H1 (cell line): ENCODE measurements at regions not wholly inside any gene's neighbourhood (a gene's known extent, or its start where the extent isn't known, plus 50 kb on each side); places are given as distances from the start of the nearest gene placed in this dataset.

ENCODE experiments used
- CTCF ChIA-PET: fragments of 300-600 bp; sonication (Branson Sonifier 250); formaldehyde crosslinking; loops from one replicate; lab custom pipeline; 2021; ENCODE audit not compliant: partially characterized antibody; lab: Charles Lee
- POLR2A ChIA-PET: fragments of 300-600 bp; sonication (Branson Sonifier 250); formaldehyde crosslinking; loops from one replicate; lab custom pipeline; 2021; ENCODE audit warnings: inconsistent platforms; ENCODE audit not compliant: partially characterized antibody; lab: Charles Lee
- DNase-seq, 2 experiments: peaks; one replicate each; pipeline versions ENCODE4 v3.0.0 to v3.0.0-alpha.2; 2010 to 2022; ENCODE audit warnings: low spot score in 2 of 2, low read depth in 1 of 2, mixed read lengths in 1 of 2
- FAIRE-seq: peaks from 2 replicates; lab custom pipeline; 2011; peaks lifted over from hg19 to GRCh38; lab: Jason Lieb, UNC
- H2AFZ ChIP-seq: 2 replicates; pipeline ENCODE4 v1.8.1; 2012; ENCODE audit warnings: low read length, inconsistent platforms
- H2AK5ac ChIP-seq: 2 replicates; pipeline ENCODE4 v1.6.1; 2013; ENCODE audit warnings: low read depth, low read length
- H2BK120ac ChIP-seq: replicated peaks from 2 replicates; pipeline ENCODE3; 2013; ENCODE audit warnings: low read depth, low read length, inconsistent platforms
- H2BK12ac ChIP-seq: 2 replicates; pipeline ENCODE4 v1.6.1; 2013; ENCODE audit warnings: low read depth, low read length
- H2BK15ac ChIP-seq: 2 replicates; pipeline ENCODE4 v1.6.1; 2013; ENCODE audit warnings: low read length
- H2BK20ac ChIP-seq: 2 replicates; pipeline ENCODE4 v1.6.1; 2013; ENCODE audit warnings: low read length
- H2BK5ac ChIP-seq: 2 replicates; pipeline ENCODE4 v1.6.1; 2013; ENCODE audit warnings: low read depth, low read length
- H3K14ac ChIP-seq: 2 replicates; pipeline ENCODE4 v1.6.1; 2013; ENCODE audit warnings: inconsistent platforms; ENCODE audit not compliant: insufficient read length
- H3K18ac ChIP-seq: 2 replicates; pipeline ENCODE4 v1.6.1; 2013; ENCODE audit warnings: low read length; ENCODE audit errors: extremely low read depth
- H3K23ac ChIP-seq: 2 replicates; pipeline ENCODE4 v1.6.1; 2013; ENCODE audit warnings: inconsistent platforms; ENCODE audit not compliant: insufficient read length
- H3K23me2 ChIP-seq: 2 replicates; pipeline ENCODE4 v1.6.1; 2013; ENCODE audit warnings: low read depth, low read length
- H3K27ac ChIP-seq: 2 replicates; pipeline ENCODE4 v1.6.1; 2011; ENCODE audit warnings: low read depth, low read length, inconsistent platforms
- H3K27me3 ChIP-seq, 4 experiments: replicated peaks in 1 of 4; 1 replicate in 1 of 4; 2 replicates in 3 of 4; pipeline versions ENCODE4 v1.6.1 to v1.8.1; 2011 to 2013; ENCODE audit warnings: low read length in 3 of 4, mild to moderate bottlenecking in 3 of 4, inconsistent platforms in 2 of 4, mixed read lengths in 2 of 4, moderate library complexity in 1 of 4; ENCODE audit not compliant: control insufficient read depth in 3 of 4, insufficient read depth in 3 of 4; ENCODE audit errors: extremely low read depth in 1 of 4
- H3K36me3 ChIP-seq, 4 experiments: 2 replicates each; pipeline versions ENCODE4 v1.6.1 to v1.8.1; 2011 to 2013; ENCODE audit warnings: mild to moderate bottlenecking in 4 of 4, low read length in 3 of 4, moderate library complexity in 2 of 4, control low read depth in 1 of 4, inconsistent platforms in 1 of 4; ENCODE audit not compliant: insufficient read depth in 4 of 4, control insufficient read depth in 2 of 4
- H3K4ac ChIP-seq: replicated peaks from 2 replicates; pipeline ENCODE3; 2013; ENCODE audit warnings: low read length, low read depth, mixed read lengths, inconsistent platforms; ENCODE audit not compliant: insufficient read length
- H3K4me1 ChIP-seq, 4 experiments: replicated peaks in 1 of 4; 1 replicate in 1 of 4; 2 replicates in 3 of 4; pipeline versions ENCODE4 v1.6.1 to v1.8.1; 2011 to 2013; ENCODE audit warnings: low read length in 3 of 4, inconsistent platforms in 2 of 4, mixed read lengths in 1 of 4; ENCODE audit not compliant: insufficient read depth in 4 of 4, control insufficient read depth in 3 of 4
- H3K4me2 ChIP-seq, 2 experiments: 2 replicates each; pipeline versions ENCODE4 v1.6.1 to v1.8.1; 2011 to 2013; ENCODE audit warnings: low read depth in 2 of 2, low read length in 2 of 2, control low read depth in 1 of 2, inconsistent platforms in 1 of 2, mild to moderate bottlenecking in 1 of 2; ENCODE audit not compliant: insufficient read depth in 1 of 2
- H3K4me3 ChIP-seq, 4 experiments: fragments of 200-600, 300-600 bp in 1 of 4; sonication (generic), shearing (Covaris generic), sonication (Bioruptor Twin) in 1 of 4; 2 replicates each; pipeline versions ENCODE4 v1.5.1 to v1.8.1; 2011 to 2016; ENCODE audit warnings: low read length in 4 of 4, low read depth in 3 of 4, control low read depth in 2 of 4, inconsistent platforms in 2 of 4, mild to moderate bottlenecking in 2 of 4, mixed read lengths in 1 of 4, moderate library complexity in 1 of 4; ENCODE audit not compliant: insufficient read depth in 2 of 4; ENCODE audit errors: extremely low read depth in 1 of 4
- H3K56ac ChIP-seq: replicated peaks from 2 replicates; pipeline ENCODE3; 2013; ENCODE audit warnings: low read depth, mild to moderate bottlenecking, mixed read lengths, low read length, inconsistent platforms; ENCODE audit not compliant: insufficient read length
- H3K79me1 ChIP-seq: 2 replicates; pipeline ENCODE4 v1.6.1; 2013; ENCODE audit warnings: low read depth, low read length, control low read depth
- H3K79me2 ChIP-seq, 2 experiments: 2 replicates each; pipeline versions ENCODE4 v1.6.1 to v1.8.1; 2012 to 2013; ENCODE audit warnings: low read length in 2 of 2, mild to moderate bottlenecking in 2 of 2, inconsistent platforms in 1 of 2; ENCODE audit not compliant: insufficient read depth in 2 of 2, control insufficient read depth in 1 of 2
- H3K9ac ChIP-seq, 4 experiments: replicated peaks in 1 of 4; 1 replicate in 1 of 4; 2 replicates in 3 of 4; pipeline versions ENCODE4 v1.6.1 to v1.8.1; 2011 to 2013; ENCODE audit warnings: low read depth in 3 of 4, low read length in 3 of 4, control low read depth in 2 of 4, mild to moderate bottlenecking in 2 of 4, moderate library complexity in 2 of 4, inconsistent platforms in 1 of 4; ENCODE audit errors: extremely low read depth in 1 of 4
- H3K9me3 ChIP-seq, 2 experiments: 2 replicates each; pipeline versions ENCODE4 v1.6.1 to v1.8.1; 2012 to 2013; ENCODE audit warnings: mild to moderate bottlenecking in 2 of 2, moderate library complexity in 2 of 2, control low read depth in 1 of 2, inconsistent platforms in 1 of 2, low read depth in 1 of 2, low read length in 1 of 2, mixed read lengths in 1 of 2; ENCODE audit not compliant: insufficient read depth in 2 of 2
- H4K20me1 ChIP-seq, 2 experiments: replicated peaks in 1 of 2; 2 replicates each; pipeline versions ENCODE3 to v1.8.1; 2011 to 2013; ENCODE audit warnings: inconsistent platforms in 2 of 2, low read length in 2 of 2, mild to moderate bottlenecking in 1 of 2; ENCODE audit not compliant: insufficient read depth in 2 of 2, control insufficient read depth in 1 of 2
- H4K5ac ChIP-seq: 2 replicates; pipeline ENCODE4 v1.6.1; 2013; ENCODE audit warnings: low read length, low read depth, mixed read lengths, inconsistent platforms; ENCODE audit not compliant: insufficient read length
- H4K8ac ChIP-seq: 2 replicates; pipeline ENCODE4 v1.8.0; 2013; ENCODE audit warnings: mild to moderate bottlenecking, moderate library complexity, low read length, inconsistent platforms; ENCODE audit not compliant: insufficient read depth; ENCODE audit errors: extremely low read depth
- H4K91ac ChIP-seq: replicated peaks from 2 replicates; pipeline ENCODE3; 2013; ENCODE audit warnings: low read length, mixed read lengths, inconsistent platforms; ENCODE audit not compliant: insufficient read length
- ASH2L ChIP-seq: fragments of 200-600, 300-600 bp; sonication (generic); IDR thresholded peaks from one replicate; pipeline ENCODE4 v1.7.1; 2017; ENCODE audit warnings: low read length
- ATF3 ChIP-seq: IDR thresholded peaks from 2 replicates; pipeline ENCODE4 v1.6.1; 2011; ENCODE audit warnings: low read depth, mild to moderate bottlenecking, low read length; ENCODE audit not compliant: insufficient read depth
- BCL11A ChIP-seq, 2 experiments: IDR thresholded peaks; one replicate each; pipeline ENCODE4 v1.6.1; 2011; ENCODE audit warnings: low read depth in 2 of 2, low read length in 2 of 2, mild to moderate bottlenecking in 2 of 2
- CEBPB ChIP-seq: IDR thresholded peaks from 2 replicates; pipeline ENCODE4 v1.6.1; 2012; ENCODE audit warnings: low read depth, low read length
- CHD1 ChIP-seq: IDR thresholded peaks from 2 replicates; pipeline ENCODE4 v1.6.1; 2012; ENCODE audit warnings: low read depth, low read length, improper control_type of control experiment
- CTBP2 ChIP-seq: IDR thresholded peaks from 2 replicates; pipeline ENCODE4 v1.7.0; 2011; ENCODE audit warnings: borderline replicate concordance, mild to moderate bottlenecking, moderate library complexity, mixed read lengths, low read length; ENCODE audit not compliant: insufficient read depth, insufficient read length
- FOSL1 ChIP-seq: IDR thresholded peaks from 2 replicates; pipeline ENCODE4 v1.6.1; 2011; ENCODE audit warnings: mild to moderate bottlenecking, low read depth, low read length, moderate library complexity; ENCODE audit not compliant: insufficient read depth
- GABPA ChIP-seq: IDR thresholded peaks from 2 replicates; pipeline ENCODE4 v1.6.1; 2011; ENCODE audit warnings: mild to moderate bottlenecking, low read length, moderate library complexity, borderline replicate concordance; ENCODE audit not compliant: insufficient read depth
- GTF2F1 ChIP-seq: IDR thresholded peaks from 2 replicates; pipeline ENCODE4 v1.6.1; 2012; ENCODE audit warnings: low read depth, low read length, improper control_type of control experiment, borderline replicate concordance
- POLR2AphosphoS5 ChIP-seq: IDR thresholded peaks from 2 replicates; pipeline ENCODE4 v1.6.1; 2011; ENCODE audit warnings: low read depth, low read length
- RAD21 ChIP-seq, 2 experiments: IDR thresholded peaks in 1 of 2; conservative IDR thresholded peaks in 1 of 2; 2 replicates each; pipeline ENCODE4 v1.6.1; 2011; ENCODE audit warnings: low read depth in 2 of 2, low read length in 2 of 2, improper control_type of control experiment in 1 of 2, inconsistent platforms in 1 of 2, mild to moderate bottlenecking in 1 of 2, moderate library complexity in 1 of 2
- RXRA ChIP-seq: IDR thresholded peaks from 2 replicates; pipeline ENCODE4 v1.6.1; 2011; ENCODE audit warnings: low read depth, mild to moderate bottlenecking, low read length, moderate library complexity; ENCODE audit not compliant: insufficient read depth
- TBP ChIP-seq: IDR thresholded peaks from 2 replicates; pipeline ENCODE4 v1.6.1; 2011; ENCODE audit warnings: low read depth, low read length, improper control_type of control experiment
- TCF12 ChIP-seq: IDR thresholded peaks from 2 replicates; pipeline ENCODE4 v1.6.1; 2011; ENCODE audit warnings: low read depth, mild to moderate bottlenecking, low read length
- TEAD4 ChIP-seq: IDR thresholded peaks from 2 replicates; pipeline ENCODE4 v1.6.1; 2012; ENCODE audit warnings: low read depth, low read length, inconsistent platforms, mixed read lengths
- WGBS, 2 experiments: shearing (Covaris generic) in 1 of 2; methylation state at CpG; one replicate each; pipeline versions ENCODE4 v1.1.6 to v1.1.7; 2013 to 2015; ENCODE audit warnings: low lambda C conversion rate in 2 of 2, mixed read lengths in 2 of 2, inconsistent platforms in 1 of 2, low coverage in 1 of 2, missing lambda C conversion rate in 1 of 2; ENCODE audit not compliant: insufficient replicate concordance in 2 of 2, insufficient coverage in 1 of 2, insufficient read length in 1 of 2; ENCODE audit errors: extremely low coverage in 1 of 2, missing lambda C conversion rate in 1 of 2; 5-methylcytosine and 5-hydroxymethylcytosine counted together

- Histone ChIP-seq H3K4ac (no peak overlapping the region), H2BK5ac (no peak overlapping the region), H3K56ac (no peak overlapping the region), H3K36me3 (no peaks in the 10 kb centered on the region), H2AFZ (no peak overlapping the region), H4K20me1 (no peaks in the 10 kb centered on the region), H4K5ac (no peak overlapping the region), H2BK20ac (no peak overlapping the region), H3K23me2 (peaks cover 12% of the 10 kb centered on the region; the same call in 1 of the 2 replicates)
- POLR2A ChIA-PET = no interaction called here
- FAIRE-seq = no peak
- TF ChIP-seq GABPA (no peak), CTBP2 (no peak), BCL11A (IDR thresholded peaks at IDR 0.05; ENCODE audit: low read depth in 2 of 2, low read length in 2 of 2) (no peak), FOSL1 (no peak), CHD1 (no peak), TCF12 (no peak), ATF3 (no peak), RXRA (no peak), RAD21 (IDR thresholded peaks at IDR 0.05 in 1 of 2, conservative IDR thresholded peaks at IDR 0.05 in 1 of 2; ENCODE audit: low read depth in 2 of 2, low read length in 2 of 2) (no peak), TBP (no peak), POLR2AphosphoS5 (no peak), GTF2F1 (no peak), ASH2L (no peak), TEAD4 (no peak), CEBPB (no peak)
- TF ChIP-seq, all 59 proteins: peak for 0
- no peak overlapping the region for H2AK5ac ChIP-seq
- H3K79me2 ChIP-seq = no peaks in the 10 kb centered on the region
- no peak overlapping the region for H4K8ac ChIP-seq
- H2BK120ac ChIP-seq = no peak overlapping the region
- H3K14ac ChIP-seq = no peak overlapping the region
- no peak overlapping the region for H3K23ac ChIP-seq
- CTCF ChIA-PET = interaction anchor here (0.6 kb wide), 1 partner anchor 993 kb away, joined by 3 read pairs; no protein-coding TSS in a partner anchor
- H2BK12ac ChIP-seq = no peak overlapping the region
- 89% methylated on average over 7 of the region's 7 CpGs; no CpG with 5 or more reads in 1 of the 2 experiments for WGBS, 2 experiments
- H4K91ac ChIP-seq = no peak overlapping the region
- H3K27me3 ChIP-seq = no peaks in the 10 kb centered on the region
- H3K18ac ChIP-seq = no peak overlapping the region
- H3K27ac ChIP-seq = no peak overlapping the region
- no peak for DNase-seq
- no peak overlapping the region for H2BK15ac ChIP-seq
- H3K4me1 ChIP-seq = no peaks in the 10 kb centered on the region
- no peak overlapping the region for H3K4me2 ChIP-seq
- H3K9me3 ChIP-seq = 0 out of 4 replicates have a peak, but pooled peaks cover 0 to 10% of the 10 kb centered on the region in 2 experiments
- H3K79me1 ChIP-seq = no peaks in the 10 kb centered on the region
- no peak overlapping the region for H3K4me3 ChIP-seq
- H3K9ac ChIP-seq = no peak overlapping the region
These were observed 49.8 kb upstream of the FAM222A start for GRCh38 chr12:109663795-109664194.
